Osteocyte (in vitro differentiated cells): ENCODE measurements at regions not wholly inside any gene's neighbourhood (a gene's known extent, or its start where the extent isn't known, plus 50 kb on each side); places are given as distances from the start of the nearest gene placed in this dataset.

Experiments used
- DNase-seq: peaks from one replicate; pipeline ENCODE4 v3.0.0; 2021; ENCODE audit warnings: mixed read lengths; ENCODE audit not compliant: unreplicated experiment; ENCODE audit errors: extremely low spot score
- H3K27ac Mint-ChIP-seq: one replicate; pipeline ENCODE4 v1.8.0; 2021; ENCODE audit warnings: mild to moderate bottlenecking, mixed read lengths; ENCODE audit not compliant: unreplicated experiment
- H3K27me3 Mint-ChIP-seq: one replicate; pipeline ENCODE4 v1.8.0; 2021; ENCODE audit warnings: mixed read lengths; ENCODE audit not compliant: unreplicated experiment
- H3K36me3 Mint-ChIP-seq: one replicate; pipeline ENCODE4 v1.8.0; 2021; ENCODE audit warnings: mixed read lengths; ENCODE audit not compliant: unreplicated experiment
- H3K4me1 Mint-ChIP-seq: one replicate; pipeline ENCODE4 v1.8.0; 2021; ENCODE audit warnings: mixed read lengths; ENCODE audit not compliant: unreplicated experiment
- H3K4me3 Mint-ChIP-seq: one replicate; pipeline ENCODE4 v1.8.0; 2021; ENCODE audit warnings: mild to moderate bottlenecking, moderate library complexity, mixed read lengths; ENCODE audit not compliant: unreplicated experiment
- H3K9me3 Mint-ChIP-seq: one replicate; pipeline ENCODE4 v1.8.0; 2021; ENCODE audit warnings: mixed read lengths; ENCODE audit not compliant: unreplicated experiment
- TF ChIP-seq, protein P1 (sequence below): fragments of 200-600 bp; sonication (generic); IDR thresholded peaks from 2 replicates; pipeline ENCODE4 v1.5.0; 2021; ENCODE audit warnings: antibody characterized with exemption, mild to moderate bottlenecking, moderate library complexity

DNA sequence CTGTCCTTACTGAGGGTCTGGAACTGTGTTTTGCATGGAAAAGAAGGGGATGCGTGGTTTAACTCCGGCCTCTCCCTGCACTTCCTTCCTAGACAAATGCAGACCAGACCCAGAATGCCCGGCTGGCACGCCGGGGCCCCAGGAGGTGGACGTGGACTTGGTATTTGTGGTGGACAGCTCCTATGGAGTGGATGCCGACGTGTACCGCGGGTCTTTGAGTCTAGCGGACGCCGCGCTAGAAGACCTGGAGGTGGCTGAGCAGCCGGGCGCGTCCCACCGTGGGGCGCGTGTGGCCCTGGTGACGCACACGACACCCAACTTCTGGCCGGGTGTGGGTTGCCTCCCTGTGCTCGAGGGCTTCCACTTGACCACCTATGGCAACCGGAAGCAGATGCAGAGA is 81.8 kb upstream of the COL6A5 start:
- no peaks in the 10 kb centered on the region for H3K9me3 Mint-ChIP-seq
- no peaks in the 10 kb centered on the region for H3K4me1 Mint-ChIP-seq
- TF ChIP-seq, protein P1, sequence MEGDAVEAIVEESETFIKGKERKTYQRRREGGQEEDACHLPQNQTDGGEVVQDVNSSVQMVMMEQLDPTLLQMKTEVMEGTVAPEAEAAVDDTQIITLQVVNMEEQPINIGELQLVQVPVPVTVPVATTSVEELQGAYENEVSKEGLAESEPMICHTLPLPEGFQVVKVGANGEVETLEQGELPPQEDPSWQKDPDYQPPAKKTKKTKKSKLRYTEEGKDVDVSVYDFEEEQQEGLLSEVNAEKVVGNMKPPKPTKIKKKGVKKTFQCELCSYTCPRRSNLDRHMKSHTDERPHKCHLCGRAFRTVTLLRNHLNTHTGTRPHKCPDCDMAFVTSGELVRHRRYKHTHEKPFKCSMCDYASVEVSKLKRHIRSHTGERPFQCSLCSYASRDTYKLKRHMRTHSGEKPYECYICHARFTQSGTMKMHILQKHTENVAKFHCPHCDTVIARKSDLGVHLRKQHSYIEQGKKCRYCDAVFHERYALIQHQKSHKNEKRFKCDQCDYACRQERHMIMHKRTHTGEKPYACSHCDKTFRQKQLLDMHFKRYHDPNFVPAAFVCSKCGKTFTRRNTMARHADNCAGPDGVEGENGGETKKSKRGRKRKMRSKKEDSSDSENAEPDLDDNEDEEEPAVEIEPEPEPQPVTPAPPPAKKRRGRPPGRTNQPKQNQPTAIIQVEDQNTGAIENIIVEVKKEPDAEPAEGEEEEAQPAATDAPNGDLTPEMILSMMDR: no peak
- H3K4me3 Mint-ChIP-seq: no peak overlapping the region
- peaks cover 6% of the 10 kb centered on the region for H3K27me3 Mint-ChIP-seq
- H3K36me3 Mint-ChIP-seq: no peaks in the 10 kb centered on the region
- DNase-seq: no peak
- H3K27ac Mint-ChIP-seq: no peak overlapping the region

DNA sequence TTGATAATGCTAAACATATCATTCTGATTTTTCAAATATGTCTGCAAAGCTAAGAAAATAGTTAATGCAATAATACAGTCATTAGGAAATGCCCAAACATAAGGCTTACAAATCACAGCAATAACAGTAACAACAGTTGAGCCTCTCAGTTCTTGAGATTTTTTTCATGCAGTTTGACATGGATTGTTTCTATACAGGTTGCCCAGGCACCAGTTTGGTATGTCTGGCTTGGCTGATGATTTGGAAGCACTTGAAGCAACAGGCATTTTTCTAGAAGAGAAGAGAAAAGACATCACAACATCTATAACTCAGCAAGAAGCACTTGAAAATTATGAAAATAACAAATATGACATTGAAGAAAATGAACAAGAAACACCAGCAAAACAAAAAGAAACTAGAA is 78.7 kb upstream of the COL6A5 start:
- H3K27me3 Mint-ChIP-seq: peaks cover 16% of the 10 kb centered on the region
- no peaks in the 10 kb centered on the region for H3K4me1 Mint-ChIP-seq
- TF ChIP-seq, protein P1: no peak
- no peak overlapping the region for H3K27ac Mint-ChIP-seq
- no peak overlapping the region for H3K4me3 Mint-ChIP-seq
- no peaks in the 10 kb centered on the region for H3K9me3 Mint-ChIP-seq
- no peak for DNase-seq
- H3K36me3 Mint-ChIP-seq: no peaks in the 10 kb centered on the region

DNA sequence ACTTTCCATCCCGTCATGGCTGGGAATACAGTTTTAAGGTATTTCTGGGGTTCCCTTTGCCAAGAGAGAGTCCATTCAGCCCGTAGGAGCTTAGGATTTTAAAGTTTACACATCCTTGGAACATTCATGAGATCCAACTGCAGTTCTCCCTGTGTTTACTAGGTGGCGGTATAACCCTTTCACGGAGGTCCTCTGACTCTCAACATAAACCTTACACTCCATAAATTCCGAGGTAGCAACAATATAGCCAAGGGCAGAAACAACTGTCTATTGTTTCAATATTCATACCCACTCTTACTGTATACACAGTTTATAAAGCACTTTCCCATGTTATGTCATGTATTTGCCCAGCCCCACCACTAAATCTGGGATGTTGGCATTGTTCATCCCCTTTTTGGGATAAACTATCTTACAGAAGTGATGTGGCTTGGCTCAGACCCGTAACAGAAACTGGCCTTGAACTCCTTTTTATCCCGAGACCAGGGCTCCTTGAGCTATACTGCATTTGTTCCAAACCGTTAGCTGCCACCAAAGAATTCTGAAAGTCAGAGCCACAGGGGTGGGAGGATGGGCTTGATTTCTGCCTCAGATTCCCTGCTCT is 69.2 kb upstream of the COL6A5 start:
- Mint-ChIP-seq H3K27ac (no peak overlapping the region), H3K27me3 (peaks cover 21% of the 10 kb centered on the region), H3K36me3 (no peaks in the 10 kb centered on the region), H3K9me3 (no peaks in the 10 kb centered on the region), H3K4me1 (no peaks in the 10 kb centered on the region), H3K4me3 (no peak overlapping the region)
- DNase-seq: no peak
- TF ChIP-seq, protein P1: peak; percentile 87

DNA sequence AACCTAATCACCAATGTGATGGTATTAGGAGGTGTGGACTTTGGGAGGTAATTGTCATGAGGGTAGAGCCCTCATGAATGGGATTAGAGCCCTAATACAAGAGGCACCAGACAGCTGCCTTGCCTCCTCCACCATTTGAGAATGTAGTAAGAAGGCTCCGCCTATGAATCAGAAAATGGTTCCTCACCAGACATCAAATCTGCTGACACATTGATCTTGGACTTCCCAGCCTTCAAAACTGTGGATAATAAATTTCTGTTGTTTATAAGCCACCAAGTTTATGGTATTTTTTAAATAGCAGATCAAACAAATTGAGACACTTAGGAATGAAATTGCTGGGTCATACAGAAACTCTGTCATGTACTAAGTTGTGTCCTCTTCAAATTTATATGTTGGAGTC is 56.8 kb upstream of the COL6A5 start:
- Mint-ChIP-seq H3K36me3 (no peaks in the 10 kb centered on the region), H3K27ac (no peak overlapping the region), H3K9me3 (no peaks in the 10 kb centered on the region)

DNA sequence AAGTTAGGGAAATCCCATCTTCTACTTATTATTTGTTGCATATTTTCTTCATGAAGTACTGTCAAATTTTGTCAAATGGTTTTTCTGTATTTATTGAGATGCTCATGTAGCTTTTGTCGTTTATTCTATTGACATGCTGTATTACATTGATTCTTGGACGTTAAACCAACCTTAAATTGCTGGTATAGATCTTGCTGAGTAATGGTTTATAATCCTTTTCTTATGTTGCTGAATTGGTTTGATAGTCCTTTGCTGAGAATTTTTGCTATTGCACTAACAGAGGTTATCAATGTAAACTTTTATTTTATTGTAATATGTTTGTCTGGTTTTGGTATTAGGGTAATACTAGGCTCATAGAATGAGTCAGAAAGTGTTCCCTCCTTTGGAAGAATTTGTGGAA is 54.3 kb upstream of the COL6A5 start:
- Mint-ChIP-seq H3K9me3 (no peaks in the 10 kb centered on the region), H3K36me3 (no peaks in the 10 kb centered on the region), H3K27ac (no peak overlapping the region), H3K4me1 (no peaks in the 10 kb centered on the region), H3K4me3 (no peak overlapping the region), H3K27me3 (peaks cover 7% of the 10 kb centered on the region)
- DNase-seq: no peak
- TF ChIP-seq, protein P1: no peak

More for the DNA sequence above, 56.8 kb upstream of the COL6A5 start:
- TF ChIP-seq, protein P1: no peak
- Mint-ChIP-seq H3K27me3 (peaks cover 16% of the 10 kb centered on the region), H3K4me1 (no peaks in the 10 kb centered on the region), H3K4me3 (no peak overlapping the region)
- DNase-seq: no peak
